HEK293 (cell line): ENCODE measurements at regions not wholly inside any gene's neighbourhood (a gene's known extent, or its start where the extent isn't known, plus 50 kb on each side); places are given as distances from the start of the nearest gene placed in this dataset.

Experiments
- MYNN ChIP-seq: fragments of 450-650 bp; formaldehyde crosslinking; IDR thresholded peaks from 2 replicates; pipeline ENCODE4 v1.5.1; 2016; ENCODE audit warnings: missing biosample characterization, missing genetic modification characterization, borderline replicate concordance
- SP2 ChIP-seq: fragments of 450-650 bp; formaldehyde crosslinking; IDR thresholded peaks from 2 replicates; pipeline ENCODE4 v1.5.1; 2016; ENCODE audit warnings: missing biosample characterization, missing genetic modification characterization
- YY1 ChIP-seq: fragments of 450-650 bp; formaldehyde crosslinking; IDR thresholded peaks from 2 replicates; pipeline ENCODE4 v1.5.1; 2018; ENCODE audit warnings: missing biosample characterization, missing genetic modification characterization
- ZBTB44 ChIP-seq: fragments of 450-650 bp; IDR thresholded peaks from 2 replicates; pipeline ENCODE4 v1.5.1; 2018; ENCODE audit warnings: missing biosample characterization, mild to moderate bottlenecking, missing genetic modification characterization
- ZBTB8A ChIP-seq: fragments of 450-650 bp; formaldehyde crosslinking; IDR thresholded peaks from 2 replicates; pipeline ENCODE4 v1.5.1; 2016; ENCODE audit warnings: missing biosample characterization, missing genetic modification characterization
- ZEB2 ChIP-seq: fragments of 450-650 bp; formaldehyde crosslinking; IDR thresholded peaks from 2 replicates; pipeline ENCODE4 v1.5.1; 2016; ENCODE audit warnings: missing biosample characterization, missing genetic modification characterization
- ZNF24 ChIP-seq: fragments of 450-650 bp; formaldehyde crosslinking; IDR thresholded peaks from 2 replicates; pipeline ENCODE4 v1.5.1; 2016; ENCODE audit warnings: missing biosample characterization, missing genetic modification characterization
- ZNF274 ChIP-seq, 2 experiments: fragments of 200-500 bp in 1 of 2; fragments of 450-650 bp in 1 of 2; sonication (Bioruptor generic) in 1 of 2; formaldehyde crosslinking in 1 of 2; IDR thresholded peaks; 2 replicates each; pipeline versions ENCODE4 v1.5.1 to v1.6.1; 2014 to 2016; ENCODE audit warnings: borderline replicate concordance in 1 of 2, inconsistent platforms in 1 of 2, low read length in 1 of 2, missing biosample characterization in 1 of 2, missing genetic modification characterization in 1 of 2
- ZNF391 ChIP-seq: fragments of 450-650 bp; formaldehyde crosslinking; IDR thresholded peaks from 2 replicates; pipeline ENCODE4 v1.5.1; 2016; ENCODE audit warnings: low read depth, missing biosample characterization, missing genetic modification characterization, borderline replicate concordance
- ZNF558 ChIP-seq: fragments of 450-650 bp; formaldehyde crosslinking; IDR thresholded peaks from 2 replicates; pipeline ENCODE4 v1.5.1; 2016; ENCODE audit warnings: missing biosample characterization, missing genetic modification characterization
- TF ChIP-seq, protein P1 (sequence below): fragments of 450-650 bp; formaldehyde crosslinking; IDR thresholded peaks from 2 replicates; pipeline ENCODE4 v1.5.1; 2016; ENCODE audit warnings: missing biosample characterization, missing genetic modification characterization

GRCh38 chr18:65477455-65477854 is 273.4 kb upstream of the CDH7 start:
- TF ChIP-seq, protein P1, sequence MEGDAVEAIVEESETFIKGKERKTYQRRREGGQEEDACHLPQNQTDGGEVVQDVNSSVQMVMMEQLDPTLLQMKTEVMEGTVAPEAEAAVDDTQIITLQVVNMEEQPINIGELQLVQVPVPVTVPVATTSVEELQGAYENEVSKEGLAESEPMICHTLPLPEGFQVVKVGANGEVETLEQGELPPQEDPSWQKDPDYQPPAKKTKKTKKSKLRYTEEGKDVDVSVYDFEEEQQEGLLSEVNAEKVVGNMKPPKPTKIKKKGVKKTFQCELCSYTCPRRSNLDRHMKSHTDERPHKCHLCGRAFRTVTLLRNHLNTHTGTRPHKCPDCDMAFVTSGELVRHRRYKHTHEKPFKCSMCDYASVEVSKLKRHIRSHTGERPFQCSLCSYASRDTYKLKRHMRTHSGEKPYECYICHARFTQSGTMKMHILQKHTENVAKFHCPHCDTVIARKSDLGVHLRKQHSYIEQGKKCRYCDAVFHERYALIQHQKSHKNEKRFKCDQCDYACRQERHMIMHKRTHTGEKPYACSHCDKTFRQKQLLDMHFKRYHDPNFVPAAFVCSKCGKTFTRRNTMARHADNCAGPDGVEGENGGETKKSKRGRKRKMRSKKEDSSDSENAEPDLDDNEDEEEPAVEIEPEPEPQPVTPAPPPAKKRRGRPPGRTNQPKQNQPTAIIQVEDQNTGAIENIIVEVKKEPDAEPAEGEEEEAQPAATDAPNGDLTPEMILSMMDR (tag by site-specific recombination): no peak
- TF ChIP-seq ZBTB44 (tag by site-specific recombination): no peak
- no peak for TF ChIP-seq ZBTB8A
- TF ChIP-seq MYNN: no peak
- TF ChIP-seq ZNF24 (tag by site-specific recombination): no peak
- TF ChIP-seq ZEB2 (tag by site-specific recombination): no peak
- TF ChIP-seq SP2 (tag by site-specific recombination): no peak
- TF ChIP-seq YY1 (tag by site-specific recombination): no peak
- no peak for TF ChIP-seq ZNF558 (tag by site-specific recombination)
- no peak for TF ChIP-seq ZNF274 (IDR thresholded peaks at IDR 0.05; ENCODE audit: low read length)
- TF ChIP-seq ZNF274 (tag by site-specific recombination; IDR thresholded peaks at IDR 0.05; ENCODE audit: borderline replicate concordance): no peak
- TF ChIP-seq ZNF391 (tag by site-specific recombination): no peak
